ENCODE measurements at regions not wholly inside any gene's neighbourhood (a gene's known extent, or its start where the extent isn't known, plus 50 kb on each side); places are given as distances from the start of the nearest gene placed in this dataset.
"Not testable (repeated sequence)": the region's sequence is repeated elsewhere in the genome, so short reads cannot be mapped to it uniquely, and the experiment has no call there.

- not testable (repeated sequence) for DNase-seq
Measured at GRCh38 chr1:185538309-185538898, 195.8 kb upstream of the HMCN1 start.

GRCh38 chr1:185537596-185537995, 196.6 kb upstream of the HMCN1 start:
- DNase-seq: no peak

GRCh38 chr1:185536165-185536920, 197.8 kb upstream of the HMCN1 start:
- no peak for DNase-seq

GRCh38 chr1:185535621-185536020, 198.6 kb upstream of the HMCN1 start:
- DNase-seq: no peak

- DNase-seq: no peak
Measured at GRCh38 chr1:185534801-185535200, 199.4 kb upstream of the HMCN1 start.

GRCh38 chr1:185533596-185533995, 200.6 kb upstream of the HMCN1 start:
- no peak for DNase-seq

GRCh38 chr1:185532856-185533255, 201.3 kb upstream of the HMCN1 start:
- no peak for DNase-seq

GRCh38 chr1:185531838-185532237, 202.4 kb upstream of the HMCN1 start:
- no peak for DNase-seq

GRCh38 chr1:185530215-185530614, 204.0 kb upstream of the HMCN1 start:
- DNase-seq: no peak

- DNase-seq: no peak
Measured at GRCh38 chr1:185529673-185530072, 204.5 kb upstream of the HMCN1 start.

- no peak for DNase-seq
Measured at GRCh38 chr1:185528084-185528676, 206.0 kb upstream of the HMCN1 start.

- no peak for DNase-seq
Measured at GRCh38 chr1:185526344-185527307, 207.6 kb upstream of the HMCN1 start.

GRCh38 chr1:185520188-185520920, 203.3 kb upstream of the IVNS1ABP start:
- DNase-seq: no peak

- DNase-seq: no peak
Measured at GRCh38 chr1:185517808-185518419, 200.9 kb upstream of the IVNS1ABP start.

- DNase-seq: not testable (repeated sequence)
Measured at GRCh38 chr1:185517301-185517700, 200.3 kb upstream of the IVNS1ABP start.

GRCh38 chr1:185515696-185516095, 198.7 kb upstream of the IVNS1ABP start:
- no peak for DNase-seq

GRCh38 chr1:185514311-185514710, 197.3 kb upstream of the IVNS1ABP start:
- DNase-seq: no peak

GRCh38 chr1:185512442-185512841, 195.4 kb upstream of the IVNS1ABP start:
- no peak for DNase-seq

- DNase-seq: no peak
Measured at GRCh38 chr1:185501099-185501498, 184.1 kb upstream of the IVNS1ABP start.

GRCh38 chr1:185500001-185500626, 183.1 kb upstream of the IVNS1ABP start:
- DNase-seq: no peak

GRCh38 chr1:185498207-185498606, 181.2 kb upstream of the IVNS1ABP start:
- DNase-seq: no peak

Measured in stimulated activated naive CD4-positive, alpha-beta T cell (primary cell).